DOHH2 (cell line): ENCODE measurements at regions not wholly inside any gene's neighbourhood (a gene's known extent, or its start where the extent isn't known, plus 50 kb on each side); places are given as distances from the start of the nearest gene placed in this dataset.

Source experiments
- H3F3A ChIP-seq: fragments of 200-600 bp; sonication (generic), shearing (Covaris generic); 2 replicates; pipeline ENCODE4 v1.6.0; 2016; ENCODE audit warnings: antibody characterized with exemption, mild to moderate bottlenecking; ENCODE audit not compliant: control insufficient read depth, insufficient read depth
- H3K27ac ChIP-seq: fragments of 200-600 bp; sonication (generic); 2 replicates; pipeline ENCODE4 v1.5.1; 2014; ENCODE audit warnings: low read depth, mild to moderate bottlenecking, low read length, moderate library complexity
- H3K27me3 ChIP-seq: fragments of 200-600 bp; sonication (generic); 2 replicates; pipeline ENCODE4 v1.6.1; 2014; ENCODE audit warnings: mild to moderate bottlenecking, low read length, mixed read lengths; ENCODE audit not compliant: control insufficient read depth
- H3K36me3 ChIP-seq: fragments of 200-600 bp; sonication (generic); 2 replicates; pipeline ENCODE4 v1.6.1; 2014; ENCODE audit warnings: mild to moderate bottlenecking, low read length, moderate library complexity, mixed read lengths; ENCODE audit not compliant: control insufficient read depth
- H3K4me1 ChIP-seq: fragments of 200-600 bp; sonication (generic); 2 replicates; pipeline ENCODE4 v1.6.1; 2014; ENCODE audit warnings: mild to moderate bottlenecking, low read length, mixed read lengths; ENCODE audit not compliant: control insufficient read depth
- H3K4me2 ChIP-seq: fragments of 200-600 bp; sonication (generic); 2 replicates; pipeline ENCODE4 v1.6.0; 2014; ENCODE audit warnings: mild to moderate bottlenecking, low read length, moderate library complexity
- H3K4me3 ChIP-seq: fragments of 200-600 bp; sonication (generic); 2 replicates; pipeline ENCODE4 v1.5.1; 2014; ENCODE audit warnings: mild to moderate bottlenecking, low read length, mixed read lengths
- H3K79me2 ChIP-seq: fragments of 200-600 bp; sonication (generic); 2 replicates; pipeline ENCODE4 v1.6.1; 2014; ENCODE audit warnings: mild to moderate bottlenecking, low read length, mixed read lengths; ENCODE audit not compliant: control insufficient read depth
- H3K9me2 ChIP-seq: fragments of 200-600 bp; sonication (generic); replicated peaks from 2 replicates; pipeline ENCODE4 v1.6.1; 2014; ENCODE audit warnings: mild to moderate bottlenecking, low read length, mixed read lengths; ENCODE audit not compliant: control insufficient read depth
- H3K9me3 ChIP-seq: fragments of 200-600 bp; sonication (generic); 2 replicates; pipeline ENCODE4 v1.6.1; 2014; ENCODE audit warnings: antibody characterized with exemption, low read length, mixed read lengths; ENCODE audit not compliant: control insufficient read depth, insufficient read depth
- H4K20me1 ChIP-seq: fragments of 200-600 bp; sonication (generic); 2 replicates; pipeline ENCODE4 v1.6.0; 2014; ENCODE audit warnings: low read depth, mild to moderate bottlenecking, antibody characterized with exemption, low read length, moderate library complexity; ENCODE audit not compliant: control insufficient read depth, insufficient read depth
- EZH2phosphoT487 ChIP-seq: fragments of 200-600 bp; sonication (generic); IDR thresholded peaks from 2 replicates; pipeline ENCODE4 v1.6.1; 2017; ENCODE audit warnings: borderline replicate concordance, mild to moderate bottlenecking, antibody characterized with exemption, low read length, moderate library complexity, mixed read lengths
- TF ChIP-seq, protein P1 (sequence below): fragments of 200-600 bp; sonication (generic); IDR thresholded peaks from one replicate; pipeline ENCODE4 v1.5.1; 2014; ENCODE audit warnings: antibody characterized with exemption, mild to moderate bottlenecking, low read depth, low read length; ENCODE audit not compliant: poor library complexity, severe bottlenecking

DNA sequence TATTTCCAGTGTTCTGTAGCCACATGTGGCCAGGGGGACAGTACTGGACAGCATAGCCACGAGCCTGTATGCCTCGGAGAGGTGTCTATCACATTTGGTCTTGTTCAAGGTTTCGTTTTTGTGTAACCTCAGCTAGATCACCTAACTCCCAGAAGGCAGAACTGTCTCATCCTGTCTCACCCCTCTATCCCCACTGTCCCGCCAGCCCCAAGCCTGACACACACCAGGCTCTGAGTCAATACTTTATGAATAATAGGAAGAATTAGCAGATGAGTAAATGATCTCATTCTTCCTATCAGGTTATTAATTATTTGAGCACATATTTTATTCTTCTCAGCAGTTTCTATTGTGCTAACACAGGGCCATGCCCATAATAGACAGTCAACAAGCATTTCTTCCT is 132.2 kb downstream of the NUFIP1 start:
- Histone ChIP-seq H3K79me2 (no peaks in the 10 kb centered on the region), H3K36me3 (no peaks in the 10 kb centered on the region), H3F3A (no peaks in the 10 kb centered on the region), H3K27ac (no peak overlapping the region), H3K4me3 (no peak overlapping the region), H4K20me1 (no peaks in the 10 kb centered on the region), H3K9me2 (no peaks in the 10 kb centered on the region), H3K4me2 (no peak overlapping the region), H3K9me3 (no peaks in the 10 kb centered on the region), H3K27me3 (peaks cover 13% of the 10 kb centered on the region; the same call in 1 of the 2 replicates), H3K4me1 (no peaks in the 10 kb centered on the region)
- TF ChIP-seq, protein P1, sequence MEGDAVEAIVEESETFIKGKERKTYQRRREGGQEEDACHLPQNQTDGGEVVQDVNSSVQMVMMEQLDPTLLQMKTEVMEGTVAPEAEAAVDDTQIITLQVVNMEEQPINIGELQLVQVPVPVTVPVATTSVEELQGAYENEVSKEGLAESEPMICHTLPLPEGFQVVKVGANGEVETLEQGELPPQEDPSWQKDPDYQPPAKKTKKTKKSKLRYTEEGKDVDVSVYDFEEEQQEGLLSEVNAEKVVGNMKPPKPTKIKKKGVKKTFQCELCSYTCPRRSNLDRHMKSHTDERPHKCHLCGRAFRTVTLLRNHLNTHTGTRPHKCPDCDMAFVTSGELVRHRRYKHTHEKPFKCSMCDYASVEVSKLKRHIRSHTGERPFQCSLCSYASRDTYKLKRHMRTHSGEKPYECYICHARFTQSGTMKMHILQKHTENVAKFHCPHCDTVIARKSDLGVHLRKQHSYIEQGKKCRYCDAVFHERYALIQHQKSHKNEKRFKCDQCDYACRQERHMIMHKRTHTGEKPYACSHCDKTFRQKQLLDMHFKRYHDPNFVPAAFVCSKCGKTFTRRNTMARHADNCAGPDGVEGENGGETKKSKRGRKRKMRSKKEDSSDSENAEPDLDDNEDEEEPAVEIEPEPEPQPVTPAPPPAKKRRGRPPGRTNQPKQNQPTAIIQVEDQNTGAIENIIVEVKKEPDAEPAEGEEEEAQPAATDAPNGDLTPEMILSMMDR: no peak
- TF ChIP-seq EZH2phosphoT487: no peak

DNA sequence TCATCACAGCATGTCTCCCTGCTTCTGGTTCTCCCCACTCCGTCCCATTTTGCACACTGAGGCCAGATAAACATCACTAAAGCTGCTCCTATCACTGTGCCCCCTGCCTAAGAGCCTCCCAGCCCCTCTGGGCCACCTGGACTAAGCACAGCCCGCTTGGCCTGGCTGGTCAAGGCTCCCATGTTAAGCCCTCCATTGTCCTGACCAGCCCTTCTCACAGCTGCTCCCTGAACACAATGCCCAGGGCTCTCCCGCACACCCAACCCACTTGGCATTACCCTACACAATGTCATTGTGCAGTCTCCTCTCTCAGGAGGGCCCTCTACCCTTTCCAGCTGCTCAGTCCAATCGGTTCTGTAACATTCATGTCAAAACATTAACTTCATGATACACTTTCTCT is 133.4 kb downstream of the NUFIP1 start:
- Histone ChIP-seq H3K27ac (no peak overlapping the region), H3K4me2 (no peak overlapping the region)
- no peak for TF ChIP-seq EZH2phosphoT487
- TF ChIP-seq, protein P1: no peak

DNA sequence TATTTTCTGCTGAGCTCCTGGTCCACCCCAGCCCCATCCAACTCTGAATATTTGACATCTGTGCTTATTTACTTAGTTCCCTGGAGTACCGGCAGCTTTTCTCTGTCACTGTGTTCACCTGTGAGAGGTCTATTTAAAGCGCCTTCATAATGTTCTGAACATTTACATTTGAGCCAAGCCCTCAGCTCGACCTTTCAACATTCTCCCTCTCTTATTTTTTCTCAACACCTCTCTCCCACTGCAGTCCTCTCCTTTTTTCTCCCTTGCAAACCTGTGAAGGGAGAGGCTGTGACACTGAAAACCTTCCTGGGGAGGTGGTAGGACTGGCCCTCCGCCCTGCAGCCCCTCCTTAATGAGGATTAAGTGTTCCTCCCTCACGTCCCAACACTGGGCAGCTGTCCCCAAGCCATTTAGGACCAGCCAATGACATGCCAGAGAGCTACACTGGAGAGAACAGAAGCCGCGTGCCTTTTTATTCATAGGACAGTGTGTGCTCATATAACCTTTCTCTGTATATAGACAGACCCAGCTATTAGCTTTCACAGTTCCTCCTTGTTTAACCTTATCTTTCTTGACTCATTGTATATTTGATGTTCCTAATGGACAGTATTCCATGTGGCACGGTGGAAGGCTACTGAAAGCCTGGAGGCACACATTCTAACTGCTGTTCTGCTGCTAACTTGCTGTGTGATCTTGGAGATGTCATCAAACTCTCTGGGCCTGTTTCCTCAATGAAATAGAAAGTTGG is 134.8 kb downstream of the NUFIP1 start:
- H3F3A ChIP-seq: no peaks in the 10 kb centered on the region
- no peaks in the 10 kb centered on the region for H3K79me2 ChIP-seq
- no peaks in the 10 kb centered on the region for H3K4me1 ChIP-seq
- H3K4me2 ChIP-seq: no peak overlapping the region
- H3K9me3 ChIP-seq: no peaks in the 10 kb centered on the region
- H3K27me3 ChIP-seq: peaks cover 13% of the 10 kb centered on the region; the same call in 1 of the 2 replicates
- no peaks in the 10 kb centered on the region for H3K9me2 ChIP-seq
- H4K20me1 ChIP-seq: no peaks in the 10 kb centered on the region
- H3K27ac ChIP-seq: no peak overlapping the region
- TF ChIP-seq, protein P1: no peak
- TF ChIP-seq EZH2phosphoT487: no peak
- H3K36me3 ChIP-seq: no peaks in the 10 kb centered on the region
- no peak overlapping the region for H3K4me3 ChIP-seq

More for the DNA sequence above, 133.4 kb downstream of the NUFIP1 start:
- Histone ChIP-seq H3K4me1 (no peaks in the 10 kb centered on the region), H4K20me1 (no peaks in the 10 kb centered on the region), H3F3A (no peaks in the 10 kb centered on the region), H3K36me3 (no peaks in the 10 kb centered on the region), H3K9me3 (no peaks in the 10 kb centered on the region), H3K9me2 (no peaks in the 10 kb centered on the region), H3K27me3 (peaks cover 13% of the 10 kb centered on the region; the same call in 1 of the 2 replicates), H3K4me3 (no peak overlapping the region), H3K79me2 (no peaks in the 10 kb centered on the region)
